GM23338 (cell line): ENCODE measurements at regions not wholly inside any gene's neighbourhood (a gene's known extent, or its start where the extent isn't known, plus 50 kb on each side); places are given as distances from the start of the nearest gene placed in this dataset.

Source experiments
- ATAC-seq: fragments of 200-7000 bp; cut with Tn5 transposase; 3 replicates; pipeline ENCODE4 v1.9.1; 2020
- DNase-seq: peaks from one replicate; pipeline ENCODE4 v3.0.0-alpha.2; 2015; ENCODE audit warnings: low spot score
- H2AFZ ChIP-seq: fragments of 200-600 bp; sonication (generic); 2 replicates; pipeline ENCODE4 v1.8.0; 2016; ENCODE audit warnings: antibody characterized with exemption, mild to moderate bottlenecking, moderate library complexity
- H3F3A ChIP-seq: fragments of 200-600 bp; sonication (generic); replicated peaks from 2 replicates; pipeline ENCODE4 v1.8.0; 2017; ENCODE audit warnings: antibody characterized with exemption, mixed run types, low read depth
- H3K27ac ChIP-seq: fragments of 200-600 bp; sonication (generic); 2 replicates; pipeline ENCODE4 v1.6.1; 2016; ENCODE audit warnings: low read depth
- H3K27me3 ChIP-seq: fragments of 200-600 bp; sonication (generic); 2 replicates; pipeline ENCODE4 v1.8.0; 2016; ENCODE audit warnings: mild to moderate bottlenecking, mixed run types, moderate library complexity; ENCODE audit not compliant: insufficient read depth
- H3K36me3 ChIP-seq: fragments of 200-600 bp; sonication (generic); 2 replicates; pipeline ENCODE4 v1.8.0; 2016; ENCODE audit warnings: mild to moderate bottlenecking; ENCODE audit not compliant: insufficient read depth
- H3K4me1 ChIP-seq: fragments of 200-600 bp; sonication (generic); 2 replicates; pipeline ENCODE4 v1.8.0; 2016; ENCODE audit warnings: mild to moderate bottlenecking, moderate library complexity; ENCODE audit not compliant: insufficient read depth
- H3K4me2 ChIP-seq: fragments of 200-600 bp; sonication (generic); 2 replicates; pipeline ENCODE4 v1.7.1; 2017; ENCODE audit warnings: mixed run types
- H3K4me3 ChIP-seq: fragments of 200-600 bp; sonication (generic); 2 replicates; pipeline ENCODE4 v1.6.1; 2016; ENCODE audit warnings: mixed run types
- H3K79me2 ChIP-seq: fragments of 200-600 bp; sonication (generic); replicated peaks from 2 replicates; pipeline ENCODE4 v1.8.0; 2017; ENCODE audit warnings: mild to moderate bottlenecking; ENCODE audit not compliant: insufficient read depth
- H3K9me2 ChIP-seq: fragments of 200-600 bp; sonication (generic); 2 replicates; pipeline ENCODE4 v1.8.0; 2017; ENCODE audit not compliant: insufficient read depth
- H4K20me1 ChIP-seq: fragments of 200-600 bp; sonication (generic); replicated peaks from 2 replicates; pipeline ENCODE4 v1.8.0; 2017; ENCODE audit warnings: mild to moderate bottlenecking; ENCODE audit not compliant: insufficient read depth
- H3K27ac Mint-ChIP-seq: 2 replicates; pipeline ENCODE4 v1.8.0; 2020; ENCODE audit warnings: inconsistent platforms, mild to moderate bottlenecking, moderate library complexity, mixed read lengths
- H3K27me3 Mint-ChIP-seq: 3 replicates; pipeline ENCODE4 v1.8.0; 2022; ENCODE audit warnings: low read depth, mild to moderate bottlenecking, moderate library complexity, mixed read lengths, inconsistent platforms; ENCODE audit not compliant: insufficient read depth, poor library complexity
- H3K36me3 Mint-ChIP-seq: 3 replicates; pipeline ENCODE4 v1.8.0; 2021; ENCODE audit warnings: low read depth, mild to moderate bottlenecking, inconsistent platforms, moderate library complexity, mixed read lengths
- H3K4me1 Mint-ChIP-seq: 3 replicates; pipeline ENCODE4 v1.8.0; 2020; ENCODE audit warnings: mild to moderate bottlenecking, inconsistent platforms, mixed read lengths
- H3K4me3 Mint-ChIP-seq: 3 replicates; pipeline ENCODE4 v1.8.0; 2021; ENCODE audit warnings: moderate library complexity, mild to moderate bottlenecking, inconsistent platforms, mixed read lengths
- H3K9me3 Mint-ChIP-seq: 3 replicates; pipeline ENCODE4 v1.8.0; 2020; ENCODE audit warnings: moderate library complexity, mild to moderate bottlenecking, inconsistent platforms, mixed read lengths
- CREB1 ChIP-seq: fragments of 250-450 bp; sonication (Bioruptor Pico); IDR thresholded peaks from 2 replicates; pipeline ENCODE4 v1.5.0; 2020; ENCODE audit warnings: low read depth, mild to moderate bottlenecking, moderate library complexity
- CTCF ChIP-seq, 2 experiments: fragments of 200-600 bp in 1 of 2; sonication (generic) in 1 of 2; conservative IDR thresholded peaks; 2 replicates each; pipeline versions ENCODE4 v1.5.1 to v1.6.1; 2016 to 2017; ENCODE audit warnings: antibody characterized with exemption in 2 of 2, low read depth in 2 of 2, mild to moderate bottlenecking in 2 of 2, moderate library complexity in 1 of 2
- EZH2 ChIP-seq: fragments of 200-600 bp; sonication (generic); IDR thresholded peaks from one replicate; pipeline ENCODE4 v1.8.0; 2017; ENCODE audit warnings: antibody characterized with exemption, mild to moderate bottlenecking, low read depth; ENCODE audit not compliant: unreplicated experiment
- EZH2phosphoT487 ChIP-seq: fragments of 200-600 bp; sonication (generic); IDR thresholded peaks from one replicate; pipeline ENCODE4 v1.8.1; 2018; ENCODE audit warnings: antibody characterized with exemption; ENCODE audit not compliant: unreplicated experiment
- JUNB ChIP-seq: IDR thresholded peaks from one replicate; pipeline ENCODE4 v1.6.1; 2016; ENCODE audit warnings: antibody characterized with exemption; ENCODE audit not compliant: unreplicated experiment
- NANOG ChIP-seq: IDR thresholded peaks from 2 replicates; pipeline ENCODE4 v1.6.1; 2016; ENCODE audit warnings: antibody characterized with exemption, borderline replicate concordance
- POLR2AphosphoS5 ChIP-seq: IDR thresholded peaks from 2 replicates; pipeline ENCODE4 v1.6.1; 2016; ENCODE audit warnings: antibody characterized with exemption, low read depth
- REST ChIP-seq: IDR thresholded peaks from one replicate; pipeline ENCODE4 v1.6.1; 2018; ENCODE audit warnings: antibody characterized with exemption; ENCODE audit not compliant: unreplicated experiment
- STAT1 ChIP-seq: IDR thresholded peaks from one replicate; pipeline ENCODE4 v1.6.1; 2016; ENCODE audit warnings: antibody characterized with exemption; ENCODE audit not compliant: unreplicated experiment
- ZNF114 ChIP-seq: fragments of 250-450 bp; sonication (Bioruptor Pico); IDR thresholded peaks from 2 replicates; pipeline ENCODE4 v1.5.0; 2020; ENCODE audit warnings: mild to moderate bottlenecking, moderate library complexity
- ZNF331 ChIP-seq: fragments of 250-450 bp; sonication (Bioruptor Pico); IDR thresholded peaks from 2 replicates; pipeline ENCODE4 v1.5.0; 2020; ENCODE audit warnings: low read depth, mild to moderate bottlenecking, moderate library complexity
- ZNF462 ChIP-seq: fragments of 250-450 bp; sonication (Bioruptor Pico); IDR thresholded peaks from 2 replicates; pipeline ENCODE4 v1.5.0; 2020; ENCODE audit warnings: mild to moderate bottlenecking, moderate library complexity

- TF ChIP-seq CTCF (conservative IDR thresholded peaks at IDR 0.05; ENCODE audit: low read depth in 2 of 2): no peak
- TF ChIP-seq ZNF331 (CRISPR knock-in tag): no peak
- no peak for TF ChIP-seq NANOG
- TF ChIP-seq JUNB: no peak
- TF ChIP-seq EZH2: no peak
- TF ChIP-seq STAT1: no peak
- TF ChIP-seq POLR2AphosphoS5: no peak
- TF ChIP-seq REST: no peak
- no peak for TF ChIP-seq EZH2phosphoT487
- no peak for ATAC-seq
- no peaks in the 10 kb centered on the region for H3K27me3 ChIP-seq
- no peak overlapping the region for H3K4me3 Mint-ChIP-seq
- no peaks in the 10 kb centered on the region for H3F3A ChIP-seq
- H3K4me1 Mint-ChIP-seq: peaks cover 3% of the 10 kb centered on the region; the same call in 2 of the 3 replicates
- H3K4me1 ChIP-seq: no peaks in the 10 kb centered on the region
- no peak overlapping the region for H3K4me3 ChIP-seq
- H3K27me3 Mint-ChIP-seq: no peaks in the 10 kb centered on the region
- H3K9me2 ChIP-seq: 0 out of 2 replicates have a peak, but pooled peaks cover 12% of the 10 kb centered on the region
- no peak overlapping the region for H3K27ac Mint-ChIP-seq
- no peak overlapping the region for H3K4me2 ChIP-seq
- no peak overlapping the region for H3K27ac ChIP-seq
- no peak overlapping the region for H2AFZ ChIP-seq
- no peaks in the 10 kb centered on the region for H4K20me1 ChIP-seq
- no peaks in the 10 kb centered on the region for H3K79me2 ChIP-seq
- DNase-seq: no peak
- H3K36me3 ChIP-seq: no peaks in the 10 kb centered on the region
- no peaks in the 10 kb centered on the region for H3K36me3 Mint-ChIP-seq
- H3K9me3 Mint-ChIP-seq: no peaks in the 10 kb centered on the region
Measured at GRCh38 chr5:122607818-122608217, 167.1 kb upstream of the SNX2 start.

- no peak overlapping the region for H2AFZ ChIP-seq
- DNase-seq (no peak), ATAC-seq (no peak)
- no peak overlapping the region for H3K4me2 ChIP-seq
- Mint-ChIP-seq H3K27me3 (no peaks in the 10 kb centered on the region), H3K36me3 (no peaks in the 10 kb centered on the region), H3K9me3 (no peaks in the 10 kb centered on the region), H3K4me3 (no peak overlapping the region), H3K4me1 (peaks cover 7% of the 10 kb centered on the region; the same call in 2 of the 3 replicates), H3K27ac (no peak overlapping the region)
- H3K79me2 ChIP-seq: no peaks in the 10 kb centered on the region
- 0 out of 2 replicates have a peak, but pooled peaks cover 12% of the 10 kb centered on the region for H3K9me2 ChIP-seq
- H4K20me1 ChIP-seq: no peaks in the 10 kb centered on the region
- no peaks in the 10 kb centered on the region for H3K36me3 ChIP-seq
- peaks cover 2% of the 10 kb centered on the region; the same call in 1 of the 2 replicates for H3K4me1 ChIP-seq
- no peak overlapping the region for H3K27ac ChIP-seq
- H3F3A ChIP-seq: no peaks in the 10 kb centered on the region
- H3K4me3 ChIP-seq: no peak overlapping the region
- H3K27me3 ChIP-seq: no peaks in the 10 kb centered on the region
- TF ChIP-seq ZNF331 (CRISPR knock-in tag) (no peak), CREB1 (CRISPR knock-in tag) (no peak), ZNF462 (no peak), EZH2phosphoT487 (no peak), EZH2 (no peak), ZNF114 (CRISPR knock-in tag) (no peak)
Measured at GRCh38 chr5:122608222-122608621, 166.7 kb upstream of the SNX2 start.
